SJSA1 (cell line): ENCODE measurements at regions not wholly inside any gene's neighbourhood (a gene's known extent, or its start where the extent isn't known, plus 50 kb on each side); places are given as distances from the start of the nearest gene placed in this dataset.
"Not testable (repeated sequence)": the region's sequence is repeated elsewhere in the genome, so short reads cannot be mapped to it uniquely, and the experiment has no call there.

ENCODE experiments used
- DNase-seq, 2 experiments: peaks; one replicate each; pipeline ENCODE4 v3.0.0-alpha.2; 2015 to 2020; ENCODE audit warnings: low spot score in 2 of 2, low read depth in 1 of 2
- H3K27ac ChIP-seq: fragments of 250-450 bp; sonication (Bioruptor Pico); 2 replicates; pipeline ENCODE4 v1.5.1; 2020; ENCODE audit warnings: mild to moderate bottlenecking, moderate library complexity
- H3K27me3 ChIP-seq: fragments of 250-450 bp; sonication (Bioruptor Pico); replicated peaks from 2 replicates; pipeline ENCODE4 v1.5.1; 2020; ENCODE audit warnings: mild to moderate bottlenecking, moderate library complexity
- H3K36me3 ChIP-seq: fragments of 250-450 bp; sonication (Bioruptor Pico); 2 replicates; pipeline ENCODE4 v1.5.1; 2020; ENCODE audit warnings: mild to moderate bottlenecking
- H3K4me1 ChIP-seq: fragments of 250-450 bp; sonication (Bioruptor Pico); replicated peaks from 2 replicates; pipeline ENCODE4 v1.6.1; 2021; ENCODE audit warnings: mild to moderate bottlenecking
- H3K4me3 ChIP-seq: fragments of 250-450 bp; sonication (Bioruptor Pico); 2 replicates; pipeline ENCODE4 v1.5.1; 2020; ENCODE audit warnings: mild to moderate bottlenecking
- H3K9me3 ChIP-seq: fragments of 250-450 bp; sonication (Bioruptor Pico); replicated peaks from 2 replicates; pipeline ENCODE4 v1.5.1; 2020; ENCODE audit warnings: mild to moderate bottlenecking

DNA sequence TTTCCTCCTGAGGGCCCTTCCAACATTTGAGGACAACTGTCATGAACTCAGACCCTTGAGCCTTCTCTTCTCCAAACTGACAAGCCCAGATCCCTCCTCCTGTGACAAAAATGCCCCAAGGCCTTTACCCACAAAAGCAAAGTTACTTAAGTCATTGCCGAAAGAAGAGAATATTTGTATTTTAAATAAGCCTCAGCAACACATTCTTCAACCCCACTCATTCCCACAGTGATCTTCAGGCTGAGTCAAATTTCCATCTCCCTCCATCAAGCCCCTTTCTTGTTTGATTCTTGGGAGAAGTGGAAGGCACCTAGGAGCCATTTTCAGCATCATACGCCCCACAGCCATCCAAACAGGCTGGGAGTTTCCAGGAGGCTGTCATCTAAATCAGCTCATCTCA lies 150.8 kb upstream of the PDE1C start:
- Histone ChIP-seq H3K27me3 (no peaks in the 10 kb centered on the region), H3K4me3 (no peak overlapping the region), H3K27ac (no peak overlapping the region), H3K36me3 (no peaks in the 10 kb centered on the region), H3K4me1 (no peaks in the 10 kb centered on the region), H3K9me3 (no peaks in the 10 kb centered on the region)
- no peak for DNase-seq

DNA sequence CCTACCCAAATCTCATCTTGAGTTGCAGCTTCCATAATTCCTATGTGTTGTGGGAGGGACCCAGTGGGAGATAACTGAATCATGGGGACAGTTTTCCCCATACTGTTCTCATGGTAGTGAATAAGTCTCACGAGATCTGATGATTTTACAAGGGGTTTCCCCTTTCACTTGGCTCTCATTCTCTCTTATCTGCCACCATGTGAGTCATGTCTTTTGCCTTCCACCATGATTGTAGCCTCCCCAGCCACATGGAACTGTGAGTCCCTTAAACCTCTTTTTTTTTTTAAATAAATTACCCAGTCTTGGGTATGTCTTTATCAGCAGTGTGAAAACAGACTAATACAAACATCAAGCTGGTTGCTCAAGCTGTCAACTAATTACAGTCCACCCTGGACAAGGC lies 149.6 kb upstream of the PDE1C start:
- not testable (repeated sequence) for H3K27ac ChIP-seq, H3K36me3 ChIP-seq, H3K9me3 ChIP-seq, H3K4me3 ChIP-seq, H3K27me3 ChIP-seq, DNase-seq, H3K4me1 ChIP-seq

DNA sequence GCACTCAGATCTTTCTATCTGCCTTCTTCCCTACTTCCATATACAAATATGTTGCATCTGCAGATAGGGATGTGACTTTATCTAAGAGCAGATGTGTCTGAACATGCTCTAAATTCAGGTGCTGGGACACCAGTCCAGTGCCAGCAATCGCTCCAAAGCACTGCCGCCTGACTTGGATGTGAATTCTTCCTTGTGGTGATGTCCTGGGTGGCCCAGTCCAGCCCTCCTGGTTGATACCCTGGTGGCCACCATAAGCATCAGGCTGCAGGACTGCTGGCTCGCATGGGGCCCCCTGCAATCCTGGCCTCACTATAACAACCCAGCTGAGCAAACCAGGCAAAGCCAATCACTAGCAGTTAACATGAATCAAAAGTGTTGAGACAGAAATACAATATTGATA lies 149.2 kb upstream of the PDE1C start:
- Histone ChIP-seq H3K9me3 (no peaks in the 10 kb centered on the region), H3K4me1 (no peaks in the 10 kb centered on the region), H3K4me3 (no peak overlapping the region), H3K36me3 (no peaks in the 10 kb centered on the region), H3K27me3 (no peaks in the 10 kb centered on the region), H3K27ac (no peak overlapping the region)
- DNase-seq = no peak

DNA sequence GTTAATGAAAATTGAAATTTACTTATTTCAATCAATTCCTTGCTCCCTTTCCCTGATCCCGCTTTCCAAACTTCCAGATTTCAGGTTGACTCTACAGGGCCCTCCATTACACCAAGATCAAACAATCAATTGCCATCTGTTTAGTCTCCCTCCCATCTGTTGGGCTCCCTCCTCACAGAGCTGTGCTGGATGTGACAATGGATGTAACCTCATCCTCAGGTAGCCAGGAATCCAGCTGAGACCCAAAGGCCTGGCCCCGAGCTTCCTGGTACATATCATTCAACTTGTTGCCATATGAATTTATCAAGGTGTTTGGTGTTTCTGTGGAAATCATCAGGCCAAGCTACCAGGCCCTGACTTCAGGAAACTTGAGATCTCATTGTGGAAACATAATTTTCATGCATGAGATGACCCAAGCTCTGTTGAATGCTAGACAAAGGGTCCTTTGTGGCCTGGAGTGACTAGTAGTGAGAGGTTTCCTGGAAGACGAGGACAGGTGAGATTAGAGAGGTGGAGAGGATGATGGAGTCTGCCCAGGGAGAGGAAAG lies 148.6 kb upstream of the PDE1C start:
- Histone ChIP-seq H3K4me3 (no peak overlapping the region), H3K27ac (no peak overlapping the region), H3K4me1 (no peaks in the 10 kb centered on the region), H3K27me3 (no peaks in the 10 kb centered on the region), H3K9me3 (no peaks in the 10 kb centered on the region), H3K36me3 (no peaks in the 10 kb centered on the region)
- no peak for DNase-seq

DNA sequence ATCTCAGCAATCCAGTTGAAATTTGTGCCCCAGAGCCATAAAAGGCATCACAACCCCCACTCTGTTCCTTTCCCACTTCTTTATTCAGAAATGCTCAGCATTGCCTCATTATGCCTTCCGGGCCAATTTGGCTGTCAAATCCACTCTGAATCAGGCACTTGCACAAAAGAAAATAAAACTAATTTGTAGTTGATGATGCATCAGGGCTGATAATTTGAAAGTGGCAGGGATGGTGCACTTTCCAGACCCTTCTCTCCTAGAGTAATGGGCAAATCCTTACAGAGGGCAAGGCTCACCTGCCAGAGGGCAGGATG lies 147.9 kb upstream of the PDE1C start:
- Histone ChIP-seq H3K4me1 (no peaks in the 10 kb centered on the region), H3K4me3 (no peak overlapping the region), H3K27ac (no peak overlapping the region), H3K36me3 (no peaks in the 10 kb centered on the region), H3K9me3 (no peaks in the 10 kb centered on the region), H3K27me3 (no peaks in the 10 kb centered on the region)
- no peak for DNase-seq

DNA sequence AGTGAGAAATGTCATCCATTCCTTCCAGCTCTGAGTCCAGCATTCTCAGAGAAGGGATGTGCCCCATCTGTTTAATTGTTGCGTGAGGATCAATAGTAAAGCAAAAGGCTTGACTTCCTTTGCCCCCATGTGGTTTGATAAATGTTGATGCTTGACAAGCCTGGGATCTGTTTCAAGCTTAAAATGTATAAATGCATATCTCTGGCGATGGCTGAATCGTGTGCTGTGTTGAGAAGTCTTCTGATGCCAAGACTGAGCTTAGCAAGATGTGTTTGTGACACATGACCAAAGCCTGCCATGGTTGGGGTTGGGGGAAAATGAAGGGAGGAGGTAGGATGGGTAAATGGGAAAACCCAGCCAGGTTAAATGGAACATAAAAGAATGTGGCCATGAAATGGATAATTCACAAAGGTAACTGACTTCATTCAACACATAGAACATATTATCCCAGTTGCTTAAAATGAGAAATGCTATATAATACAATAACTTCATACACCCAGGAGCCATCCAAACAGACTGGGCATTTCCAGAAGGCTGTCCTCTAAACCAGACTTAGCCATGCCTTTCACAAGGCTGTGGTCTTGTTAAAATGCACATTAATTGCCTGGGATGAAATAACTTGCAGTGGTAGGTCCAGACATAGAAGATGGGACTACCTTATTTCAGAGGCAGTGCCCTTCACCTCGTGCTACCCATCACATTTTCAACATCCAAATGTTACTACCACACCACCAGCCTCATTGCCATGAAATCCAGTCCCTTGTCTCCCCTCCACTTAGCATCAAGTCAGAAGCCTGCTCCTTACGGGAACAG lies 147.3 kb upstream of the PDE1C start:
- Histone ChIP-seq H3K36me3 (no peaks in the 10 kb centered on the region), H3K27ac (no peak overlapping the region), H3K27me3 (no peaks in the 10 kb centered on the region), H3K9me3 (no peaks in the 10 kb centered on the region), H3K4me3 (no peak overlapping the region), H3K4me1 (no peaks in the 10 kb centered on the region)
- no peak for DNase-seq

DNA sequence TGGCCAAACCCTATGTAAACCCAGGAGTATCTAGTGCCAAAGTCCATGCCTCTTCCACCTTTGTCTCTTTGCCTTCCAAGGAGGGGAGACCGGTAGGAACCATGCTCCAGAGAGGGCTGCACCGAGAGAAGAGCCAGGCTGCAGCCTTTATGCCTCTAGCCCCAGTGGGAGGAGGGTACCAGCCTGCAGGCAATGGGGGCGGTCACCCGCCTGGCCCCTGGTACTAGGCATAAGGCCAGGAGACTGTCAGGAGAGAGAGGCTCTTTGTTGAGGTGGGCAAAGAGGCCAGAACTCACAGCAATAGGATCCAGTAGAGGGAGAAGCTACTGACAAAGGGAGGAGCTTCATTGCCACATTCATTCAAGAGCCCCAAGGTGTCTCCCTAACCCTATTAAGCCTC lies 146.6 kb upstream of the PDE1C start:
- Histone ChIP-seq H3K4me1 (no peaks in the 10 kb centered on the region), H3K36me3 (no peaks in the 10 kb centered on the region), H3K4me3 (no peak overlapping the region), H3K27me3 (no peaks in the 10 kb centered on the region), H3K9me3 (no peaks in the 10 kb centered on the region), H3K27ac (no peak overlapping the region)
- no peak for DNase-seq

DNA sequence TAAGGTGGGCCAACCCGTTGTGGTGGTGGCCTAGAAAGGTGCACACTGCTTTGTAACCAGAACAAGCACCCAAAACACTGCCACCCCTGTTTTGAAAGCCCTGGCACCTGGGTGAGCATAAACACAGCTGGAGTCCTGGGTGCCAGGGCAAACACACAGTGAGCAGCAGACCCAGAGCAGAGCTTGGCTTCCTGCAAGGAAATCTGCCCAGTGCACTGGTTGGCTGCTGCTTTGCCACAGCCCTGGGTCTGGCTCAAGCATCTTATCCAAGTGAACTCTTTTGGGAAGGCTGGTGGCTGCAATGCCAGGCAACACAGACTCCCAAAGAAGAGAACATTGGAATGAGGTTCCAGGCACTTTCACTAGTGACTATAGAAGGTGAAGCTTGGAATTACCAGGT lies 145.5 kb upstream of the PDE1C start:
- no peaks in the 10 kb centered on the region for H3K4me1 ChIP-seq
- no peaks in the 10 kb centered on the region for H3K9me3 ChIP-seq
- no peaks in the 10 kb centered on the region for H3K27me3 ChIP-seq
- H3K27ac ChIP-seq = no peak overlapping the region
- DNase-seq = no peak
- H3K4me3 ChIP-seq = no peak overlapping the region
- no peaks in the 10 kb centered on the region for H3K36me3 ChIP-seq

DNA sequence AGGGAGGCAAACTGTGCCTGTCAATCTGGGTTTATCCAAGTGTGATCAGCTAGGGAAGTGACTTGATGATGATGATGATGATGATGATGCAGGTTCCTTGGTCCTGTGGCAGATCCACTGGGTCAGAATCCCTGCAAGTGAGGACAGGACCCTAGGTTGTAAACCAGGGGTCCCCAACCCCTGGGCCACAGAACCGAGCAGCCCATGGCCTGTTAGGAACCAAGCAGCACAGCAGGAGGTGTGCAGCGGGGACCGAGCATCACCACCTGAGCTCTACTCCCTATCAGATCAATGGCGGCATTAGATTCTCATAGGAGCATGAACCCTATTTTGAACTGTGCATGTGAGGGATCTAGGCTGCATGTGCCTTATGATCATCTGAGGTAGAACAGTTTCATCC lies 144.7 kb upstream of the PDE1C start:
- H3K9me3 ChIP-seq = no peaks in the 10 kb centered on the region
- H3K27ac ChIP-seq = no peak overlapping the region
- no peaks in the 10 kb centered on the region for H3K4me1 ChIP-seq
- no peaks in the 10 kb centered on the region for H3K36me3 ChIP-seq
- peaks cover 3% of the 10 kb centered on the region; the same call in 1 of the 2 replicates for H3K27me3 ChIP-seq
- H3K4me3 ChIP-seq = no peak overlapping the region
- DNase-seq = no peak

DNA sequence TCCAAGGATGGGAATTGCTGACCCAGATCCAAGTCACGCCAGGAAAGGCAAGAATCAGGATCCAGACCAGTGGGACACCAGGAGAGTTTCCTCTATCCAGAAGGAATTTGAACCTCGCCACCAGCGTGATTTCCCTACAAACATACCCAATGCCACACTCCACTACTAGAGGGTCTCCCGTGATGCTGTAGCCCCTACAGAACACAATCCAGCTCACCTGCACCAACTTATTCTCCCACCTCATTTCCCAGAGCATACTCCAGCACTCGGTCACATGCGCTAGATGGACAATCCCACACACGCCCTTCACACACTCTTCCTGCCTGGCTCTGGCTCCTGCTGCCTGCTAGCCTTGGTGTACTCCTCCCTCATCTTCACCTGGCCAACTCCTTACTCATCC lies 142.1 kb upstream of the PDE1C start:
- H3K27me3 ChIP-seq = peaks cover 9% of the 10 kb centered on the region; the same call in 1 of the 2 replicates

DNA sequence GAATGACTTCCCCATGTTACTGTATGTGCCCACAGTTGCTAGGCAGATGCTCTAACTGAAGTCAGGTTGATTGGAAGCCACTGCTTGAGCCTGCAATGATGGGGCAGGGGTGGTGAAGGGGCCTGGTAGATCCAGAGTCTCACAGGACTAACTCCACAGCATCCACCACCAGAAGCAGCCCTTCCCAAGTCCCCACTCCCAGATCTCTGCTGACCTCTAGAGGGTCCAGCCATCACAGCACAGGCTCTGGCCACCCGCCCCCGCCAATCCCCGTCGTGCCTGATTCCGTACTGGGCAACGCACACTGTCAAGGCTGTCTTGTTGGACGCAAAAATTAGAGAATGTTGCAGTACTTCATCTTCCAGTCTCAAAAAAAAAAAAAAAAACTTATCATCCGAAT lies 136.8 kb upstream of the PDE1C start:
- Histone ChIP-seq H3K4me1 (0 out of 2 replicates have a peak, but pooled peaks cover 5% of the 10 kb centered on the region), H3K9me3 (no peaks in the 10 kb centered on the region), H3K27ac (no peak overlapping the region), H3K27me3 (peaks cover 9% of the 10 kb centered on the region; the same call in 1 of the 2 replicates), H3K4me3 (no peak overlapping the region), H3K36me3 (no peaks in the 10 kb centered on the region)
- no peak for DNase-seq

More for the DNA sequence above, 142.1 kb upstream of the PDE1C start:
- Histone ChIP-seq H3K9me3 (no peaks in the 10 kb centered on the region), H3K27ac (no peak overlapping the region), H3K4me3 (no peak overlapping the region), H3K4me1 (no peaks in the 10 kb centered on the region), H3K36me3 (no peaks in the 10 kb centered on the region)
- DNase-seq = no peak

DNA sequence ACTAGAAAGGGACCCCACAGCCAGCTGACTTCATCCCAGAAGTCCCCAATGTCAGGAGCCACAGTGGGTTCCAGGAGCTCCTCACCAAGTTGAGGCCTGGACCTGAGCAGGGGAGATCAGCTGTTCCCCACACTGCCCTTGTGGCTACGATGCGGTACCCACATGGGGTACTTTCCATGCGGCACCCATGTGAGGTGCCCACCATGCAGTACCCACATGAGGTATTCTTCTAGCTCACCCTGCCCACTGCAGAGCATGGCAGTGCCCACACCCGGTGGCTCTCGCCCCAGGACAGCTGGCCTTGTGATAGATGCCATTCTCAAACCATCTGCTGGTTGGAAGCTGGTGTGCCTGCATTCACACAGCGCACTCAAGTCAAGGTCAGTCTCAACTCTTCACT lies 136.3 kb upstream of the PDE1C start:
- no peak overlapping the region for H3K27ac ChIP-seq

DNA sequence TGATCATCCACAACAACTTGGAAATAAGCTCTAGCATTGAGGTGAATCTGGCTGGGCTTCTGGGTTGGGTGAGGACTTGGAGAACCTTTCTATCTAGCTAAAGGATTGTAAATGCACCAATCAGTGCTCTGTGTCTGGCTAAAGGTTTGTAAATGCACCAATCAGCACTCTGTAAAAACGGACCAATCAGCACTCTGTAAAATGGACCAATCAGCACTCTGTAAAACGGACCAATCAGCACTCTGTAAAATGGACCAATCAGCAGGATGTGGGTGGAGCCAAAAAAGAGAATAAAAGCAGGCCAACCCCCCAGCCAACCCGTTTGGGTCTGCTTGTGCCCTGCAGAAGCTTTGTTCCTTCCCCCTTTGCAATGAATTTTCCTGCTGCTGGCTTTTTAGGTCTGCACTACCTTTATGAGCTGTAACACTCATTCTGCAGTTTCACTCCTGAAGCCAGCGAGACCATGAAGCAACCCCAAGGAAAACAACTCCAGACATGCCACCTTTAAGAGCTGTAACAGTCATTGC lies 135.2 kb upstream of the PDE1C start:
- H3K4me1 ChIP-seq, H3K27ac ChIP-seq, H3K4me3 ChIP-seq, H3K27me3 ChIP-seq, H3K9me3 ChIP-seq, H3K36me3 ChIP-seq, DNase-seq: not testable (repeated sequence)

More for the DNA sequence above, 136.3 kb upstream of the PDE1C start:
- peaks cover 9% of the 10 kb centered on the region; the same call in 1 of the 2 replicates for H3K27me3 ChIP-seq
- H3K9me3 ChIP-seq = no peaks in the 10 kb centered on the region
- H3K4me1 ChIP-seq = 0 out of 2 replicates have a peak, but pooled peaks cover 5% of the 10 kb centered on the region
- no peaks in the 10 kb centered on the region for H3K36me3 ChIP-seq
- no peak overlapping the region for H3K4me3 ChIP-seq
- DNase-seq = no peak

DNA sequence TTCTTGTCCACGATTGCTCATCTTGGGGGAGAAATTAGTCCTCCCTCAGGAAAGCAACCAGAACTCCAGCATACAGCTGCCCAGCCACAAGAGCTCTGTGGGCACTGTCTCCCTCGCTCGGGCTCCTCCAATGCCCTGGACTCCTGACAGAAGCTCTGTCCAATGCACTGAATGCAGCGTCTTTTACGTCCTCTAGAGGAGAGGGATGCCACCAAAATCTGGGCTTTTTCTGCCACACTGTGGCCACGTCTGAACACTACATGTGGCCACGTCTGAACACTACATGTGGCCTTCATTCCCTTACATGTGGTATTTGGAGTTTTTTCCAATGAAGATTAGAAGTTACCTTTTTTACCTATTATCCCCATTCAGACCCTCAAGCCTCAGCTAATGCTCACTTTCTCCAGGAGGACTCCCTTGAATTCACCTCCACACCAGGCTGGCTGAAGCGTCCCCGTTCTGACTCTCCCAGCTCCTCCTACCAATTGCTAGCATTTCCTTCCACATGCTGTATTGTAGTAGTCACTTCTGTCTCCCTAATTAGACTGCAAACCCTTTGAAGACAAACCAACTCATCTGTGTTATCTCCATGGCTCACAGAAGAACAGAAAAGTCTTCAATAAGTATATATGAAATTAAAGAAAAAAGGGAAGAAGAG lies 134.3 kb upstream of the PDE1C start:
- Histone ChIP-seq H3K36me3 (no peaks in the 10 kb centered on the region), H3K27me3 (peaks cover 2% of the 10 kb centered on the region; the same call in 1 of the 2 replicates), H3K27ac (no peak overlapping the region), H3K9me3 (no peaks in the 10 kb centered on the region), H3K4me3 (peak overlapping the region; percentile 7; the same call in 1 of the 2 replicates), H3K4me1 (0 out of 2 replicates have a peak, but pooled peaks cover 5% of the 10 kb centered on the region)
- DNase-seq = peak; percentile 53 to 70
